NCI-H2227 treated with DMSO at 0.1 percent for 48 hours (cell line): ENCODE measurements at regions not wholly inside any gene's neighbourhood (a gene's known extent, or its start where the extent isn't known, plus 50 kb on each side); places are given as distances from the start of the nearest gene placed in this dataset.

Experiments
- DNase-seq: peaks from one replicate; lab custom pipeline; 2025; lab: John Stamatoyannopoulos, UW

DNA sequence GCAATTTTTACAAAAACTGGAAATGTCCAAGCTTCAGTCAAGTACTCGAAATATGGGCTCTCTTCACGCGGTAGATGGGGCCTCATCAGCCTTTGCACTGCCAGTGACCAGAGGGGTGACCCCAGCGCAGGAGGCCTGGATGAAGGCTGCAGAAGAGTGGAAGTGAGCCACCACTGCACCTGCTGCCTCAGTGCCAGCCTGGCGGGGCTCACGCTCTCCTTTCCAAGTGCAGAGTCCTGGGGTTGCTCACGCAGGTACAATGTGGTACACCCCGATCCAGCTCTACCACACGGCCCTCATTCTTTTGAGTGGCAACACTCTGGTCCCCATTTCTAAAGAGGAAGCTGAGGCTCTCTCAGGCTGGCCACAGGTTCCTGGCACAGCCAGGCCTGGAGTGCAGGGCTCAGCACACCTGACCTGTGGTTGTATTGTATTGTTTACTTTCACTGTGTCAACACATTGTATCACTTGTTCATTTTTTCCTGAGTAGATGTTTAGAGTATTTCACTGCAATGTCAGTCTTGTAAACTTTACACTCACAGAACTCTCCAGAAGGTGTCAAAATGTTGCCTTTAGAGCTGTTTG, 97.3 kb upstream of the SOX1 start:
- DNase-seq = no peak

DNA sequence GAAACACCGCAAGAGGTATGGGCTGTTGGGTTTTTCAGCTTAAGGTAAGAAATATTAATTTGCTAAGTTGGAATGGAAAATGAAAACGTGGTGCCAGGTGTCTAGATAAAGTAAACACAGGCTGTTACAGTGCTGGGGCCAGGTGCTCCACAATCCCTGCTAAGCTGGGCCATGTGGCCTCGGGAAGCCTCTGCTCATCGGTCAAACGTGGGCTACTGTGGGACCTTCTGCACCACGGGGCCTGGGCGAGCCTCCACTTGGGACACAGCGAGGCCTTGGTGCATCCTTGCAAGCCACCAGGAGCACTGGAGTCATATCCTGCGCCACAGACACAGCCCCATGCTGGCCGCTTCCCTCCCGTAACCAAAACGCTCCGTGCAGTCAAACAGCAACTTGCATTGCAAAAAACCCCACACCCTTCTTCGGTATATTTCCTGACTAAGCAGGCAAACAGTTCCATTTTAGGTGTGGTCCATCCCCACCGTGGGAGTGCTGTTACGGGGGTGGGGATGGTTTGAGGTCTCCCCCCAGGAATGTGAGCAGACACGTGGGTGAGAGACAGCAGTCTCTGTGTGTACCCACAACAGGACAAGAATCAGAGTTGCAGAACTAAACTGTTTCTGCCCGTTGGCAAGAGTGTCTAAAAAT, 96.3 kb upstream of the SOX1 start:
- DNase-seq = no peak

DNA sequence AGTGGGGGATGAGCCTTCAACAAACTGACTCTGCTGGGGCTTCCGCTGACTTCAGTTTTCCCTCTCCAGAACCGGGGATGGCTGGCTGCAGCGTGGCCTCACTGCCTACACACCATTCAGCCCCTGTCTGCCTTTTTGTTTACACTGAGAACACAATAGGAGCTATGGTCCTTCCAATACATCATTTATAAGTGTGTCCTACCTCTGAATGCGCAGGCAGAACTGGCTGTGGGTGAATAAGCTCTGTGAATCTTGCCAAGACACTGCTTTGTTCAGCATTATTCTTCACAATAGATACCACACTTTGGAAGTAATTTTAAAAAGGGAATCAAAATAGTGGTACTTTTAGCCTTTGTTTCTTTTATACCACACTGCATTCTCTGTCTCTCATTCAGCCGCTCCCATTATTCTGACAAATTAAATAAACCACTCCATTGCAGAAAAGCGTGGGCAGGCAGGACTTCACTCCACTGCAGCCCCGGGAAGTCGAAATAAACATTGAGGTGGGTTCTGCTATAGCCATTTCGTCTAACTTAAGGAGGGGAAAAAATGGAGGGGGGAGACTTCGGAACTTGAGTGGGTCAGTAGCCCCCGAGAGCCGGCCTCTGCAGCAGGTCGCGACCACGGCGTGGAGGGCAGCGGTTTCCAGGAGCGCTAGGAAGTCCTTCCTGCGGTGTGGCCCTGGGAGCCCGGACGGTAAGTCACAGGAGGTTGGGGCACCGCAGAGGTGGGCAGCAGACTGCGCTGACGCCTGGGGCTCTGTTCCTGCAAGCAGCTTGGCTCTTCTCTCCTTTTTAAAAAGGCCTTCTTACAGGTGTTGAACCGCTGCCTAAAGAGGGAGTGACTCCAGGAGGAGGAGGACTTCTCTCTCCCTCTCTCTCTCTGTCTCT, 94.8 kb upstream of the SOX1 start:
- DNase-seq = peak; percentile 22

DNA sequence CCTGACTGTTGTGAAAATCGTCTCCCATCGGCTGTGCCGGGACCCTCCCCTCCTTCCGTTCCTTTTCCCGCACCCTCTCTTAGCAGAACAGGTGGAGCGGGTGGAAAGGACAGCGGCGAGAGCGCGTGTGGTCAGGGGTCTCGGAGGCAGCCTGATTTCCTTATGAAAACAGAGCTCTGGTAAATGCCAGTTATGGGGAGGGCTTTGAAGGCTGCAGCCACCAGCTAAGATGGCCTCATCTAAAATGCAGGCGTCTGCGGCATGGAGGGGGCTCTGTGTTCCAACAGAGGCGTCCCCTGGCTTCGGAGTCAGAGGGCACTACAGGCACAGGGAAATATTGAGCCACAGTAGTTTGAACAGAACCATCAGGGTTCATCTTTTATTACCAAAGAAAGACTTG, 93.8 kb upstream of the SOX1 start:
- DNase-seq = peak; percentile 85

DNA sequence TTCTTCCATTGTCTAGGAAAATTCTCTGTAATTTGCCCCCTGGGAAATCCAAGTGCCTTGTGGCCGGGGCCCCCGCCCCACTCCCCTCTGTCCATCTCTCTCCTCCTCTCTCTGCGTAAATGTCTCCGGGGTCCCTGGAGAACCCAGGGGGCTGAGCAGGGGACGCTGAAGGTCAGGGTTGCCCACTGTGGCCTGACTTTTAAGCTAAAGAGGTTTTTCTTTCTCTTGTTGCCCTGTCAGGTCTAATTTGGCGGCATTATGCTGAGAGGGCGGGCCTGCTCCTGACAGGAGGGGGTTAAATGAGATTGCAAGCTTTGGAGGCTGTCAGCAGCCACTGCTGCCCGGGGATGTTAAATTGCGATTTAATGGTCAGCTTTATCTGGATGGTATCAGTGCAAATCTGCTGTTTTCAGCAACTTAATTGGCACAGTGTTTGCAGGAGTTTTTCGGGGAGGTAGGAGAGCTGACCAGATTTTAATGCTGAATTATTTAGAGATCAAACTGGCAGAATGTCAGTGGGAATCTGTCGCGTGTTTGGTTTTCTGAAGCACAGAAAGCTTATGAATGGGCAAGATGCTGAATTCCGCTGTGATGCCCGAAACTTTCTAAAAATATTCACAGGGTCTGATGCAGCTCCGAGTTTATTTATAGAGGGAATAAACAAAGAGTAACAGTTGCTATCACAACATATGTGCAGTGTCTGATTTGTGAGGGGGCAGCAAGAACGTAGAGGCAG, 93.2 kb upstream of the SOX1 start:
- DNase-seq = peak; percentile 85

DNA sequence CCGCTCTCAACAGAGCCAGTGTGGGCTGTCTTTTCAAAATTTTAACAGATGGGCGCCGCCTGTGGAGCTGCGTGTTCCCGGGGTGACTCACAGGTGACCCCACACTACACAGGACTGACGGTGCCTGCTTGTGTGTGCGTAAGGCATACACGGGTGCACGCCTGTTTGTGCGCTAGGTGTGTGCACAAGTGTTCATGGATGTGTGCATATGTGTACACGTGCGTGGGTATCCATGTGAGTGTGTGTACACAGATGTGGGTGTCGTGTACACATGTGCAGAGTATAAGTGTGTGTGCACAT, 92.7 kb upstream of the SOX1 start:
- DNase-seq = no peak

DNA sequence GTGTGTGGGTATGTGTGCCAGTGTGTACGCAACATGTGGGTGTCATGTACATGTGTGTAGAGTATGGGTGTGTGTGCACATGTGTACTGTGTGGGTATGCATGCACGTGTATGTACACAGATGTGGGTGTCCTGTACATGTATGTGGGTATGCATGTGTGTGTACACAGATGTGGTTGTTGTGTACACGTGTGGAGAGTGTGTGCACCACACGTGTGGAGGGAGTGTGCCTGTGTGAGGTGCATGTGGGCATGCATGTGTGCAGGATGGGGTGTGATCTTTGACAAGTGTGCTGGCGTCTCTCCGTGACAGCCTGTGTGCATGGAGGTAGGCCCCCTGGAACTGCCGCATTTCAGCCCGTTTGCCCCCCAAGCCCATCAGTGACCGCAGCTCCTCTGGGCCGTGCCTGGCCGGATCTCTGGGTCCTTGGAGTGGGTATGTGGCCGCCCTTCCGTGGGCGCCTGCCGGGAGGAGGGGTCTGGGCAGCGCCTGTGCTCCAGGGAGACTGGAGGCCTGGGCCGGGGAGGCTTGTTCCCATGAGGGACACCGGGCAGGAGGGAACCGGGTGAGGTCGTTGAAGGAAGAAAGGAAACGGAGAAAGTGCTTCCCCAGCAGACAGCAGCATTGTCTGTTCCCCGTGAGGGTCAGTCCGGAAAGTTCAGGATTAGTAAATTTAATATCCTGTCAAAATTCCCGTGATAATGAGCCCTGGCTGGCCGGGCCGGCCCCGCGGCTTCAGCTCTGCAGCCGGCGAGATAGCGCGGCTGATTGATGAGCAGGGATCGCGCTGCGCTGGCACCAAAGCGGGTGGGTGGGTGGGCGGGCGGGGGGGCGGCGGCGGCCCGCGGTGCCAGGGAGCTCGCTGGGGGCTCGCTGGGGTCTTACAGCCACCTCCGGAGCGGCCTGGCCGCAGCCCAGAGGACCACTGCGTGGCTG, 91.1 kb upstream of the SOX1 start:
- DNase-seq = no peak

DNA sequence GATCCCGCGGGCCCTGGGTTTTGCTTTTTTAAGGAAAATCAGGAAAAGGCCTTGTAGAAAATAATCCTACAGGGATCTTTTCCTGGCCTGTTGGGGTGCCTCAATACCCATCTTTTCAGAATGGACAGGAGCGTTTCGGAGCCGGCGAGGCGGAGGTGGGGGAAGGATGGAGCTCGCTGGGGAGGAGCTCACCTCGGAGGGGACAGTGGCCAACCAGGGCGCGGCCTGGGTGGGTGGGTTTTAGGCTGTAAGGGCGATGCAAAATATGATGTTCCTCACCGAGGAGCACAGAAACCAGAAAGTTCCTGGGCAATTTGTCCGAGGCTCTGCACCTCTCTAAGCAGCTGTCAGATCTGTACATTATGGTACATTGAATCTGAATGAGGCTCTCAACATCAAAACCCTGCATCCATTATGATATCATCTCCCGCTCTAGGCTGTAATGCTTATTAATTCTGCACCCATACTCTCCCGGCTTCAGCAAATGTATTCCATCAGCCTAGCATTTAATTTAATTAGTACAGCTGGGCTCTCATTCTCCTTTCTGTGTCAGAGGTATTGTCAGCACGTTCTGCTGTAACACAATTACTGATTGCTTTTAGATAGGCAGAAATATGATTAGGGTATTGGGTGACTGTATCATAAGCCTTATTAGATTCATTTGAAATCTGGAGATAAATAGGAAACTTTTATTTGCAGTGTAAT, 90.3 kb upstream of the SOX1 start:
- DNase-seq = no peak

DNA sequence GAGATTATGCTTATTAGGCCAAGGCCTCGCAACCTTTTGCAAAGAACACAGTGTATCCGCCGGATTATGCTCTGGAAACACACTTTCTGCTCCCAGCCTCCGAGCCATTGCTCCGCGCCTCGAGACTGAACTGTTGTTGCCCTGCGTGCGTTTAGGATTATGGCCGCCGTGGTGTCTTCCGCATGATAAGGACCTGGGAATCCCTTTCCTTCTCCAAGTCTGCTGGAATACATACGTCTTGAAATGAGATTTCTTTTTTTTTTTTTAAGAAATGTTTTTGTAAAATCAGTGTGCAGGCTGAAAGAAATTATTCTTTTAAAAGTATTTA, 89.8 kb upstream of the SOX1 start:
- DNase-seq = no peak

DNA sequence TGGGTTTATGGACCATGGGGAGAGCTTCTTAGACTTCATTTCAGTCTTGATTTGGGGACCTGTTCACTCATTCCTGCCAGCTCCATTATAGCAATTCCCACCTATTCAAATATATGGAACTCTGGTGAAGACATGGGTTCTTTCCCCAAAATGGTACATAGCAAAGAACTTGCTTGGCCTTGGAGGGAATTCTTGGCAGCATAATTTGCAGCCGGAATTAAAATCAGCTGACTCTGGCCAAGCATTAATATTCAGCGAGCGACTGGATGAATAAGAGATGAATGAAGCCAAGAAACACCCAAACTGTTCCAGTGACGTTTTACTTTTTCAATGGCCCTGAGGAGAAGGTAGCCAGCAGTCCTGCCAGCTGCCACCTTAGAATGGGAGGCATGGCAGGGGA, 88.4 kb upstream of the SOX1 start:
- no peak for DNase-seq

DNA sequence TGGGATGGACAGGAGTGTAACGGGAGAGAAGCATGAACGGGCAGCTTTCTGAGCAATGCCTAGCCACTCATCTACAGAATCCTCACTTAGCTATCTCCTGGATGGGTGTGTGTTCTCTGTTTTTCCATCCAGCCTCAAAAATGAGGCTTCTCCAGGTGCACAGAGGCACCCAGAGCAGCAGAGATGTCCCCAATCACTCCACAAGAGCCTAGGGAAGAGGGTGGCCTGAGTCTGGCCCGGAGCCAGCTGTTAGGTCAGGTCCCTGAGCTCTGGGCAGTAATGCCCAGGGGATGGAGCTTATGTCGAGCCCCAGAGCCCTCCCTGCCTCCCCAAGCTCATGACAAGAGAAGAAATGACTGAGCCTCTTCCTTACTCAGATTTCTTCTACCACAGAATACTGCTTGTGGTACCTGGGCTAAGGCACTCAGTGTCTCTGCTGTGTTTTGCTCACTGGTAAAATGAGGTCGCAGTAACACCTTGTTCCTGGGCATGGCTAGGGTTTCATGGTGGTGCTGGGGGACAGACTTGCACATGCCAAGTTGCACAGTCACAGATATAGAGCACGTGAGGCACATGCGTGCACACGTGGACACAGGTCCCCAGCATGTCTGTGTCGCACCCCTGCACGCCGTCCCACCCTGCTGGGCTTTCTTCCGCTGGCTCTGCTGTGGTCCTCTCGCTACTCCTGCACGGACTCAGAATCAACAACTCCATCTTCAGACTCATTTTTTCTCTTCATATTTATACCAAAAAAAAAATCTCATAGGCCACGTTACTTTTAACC, 86.6 kb upstream of the SOX1 start:
- no peak for DNase-seq

DNA sequence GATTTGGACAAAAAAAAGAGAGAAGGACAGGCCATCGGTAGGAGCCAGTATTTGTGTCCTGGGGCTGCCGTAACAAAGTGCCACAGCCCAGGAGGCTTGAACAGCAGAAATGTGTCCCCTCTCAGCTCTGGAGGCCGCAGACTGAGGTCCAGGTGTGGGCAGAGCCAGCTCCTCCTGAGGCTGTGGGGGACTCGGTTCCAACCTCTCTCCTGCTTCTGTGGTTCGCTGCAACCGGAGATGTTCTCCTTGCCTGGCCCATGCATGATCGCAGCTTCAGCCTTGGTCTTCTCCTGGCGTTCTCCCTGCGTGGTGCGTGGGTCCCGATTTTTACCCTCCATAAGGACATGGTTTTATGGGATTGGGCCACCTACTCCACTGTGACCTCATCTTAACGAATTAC, 85.9 kb upstream of the SOX1 start:
- no peak for DNase-seq

DNA sequence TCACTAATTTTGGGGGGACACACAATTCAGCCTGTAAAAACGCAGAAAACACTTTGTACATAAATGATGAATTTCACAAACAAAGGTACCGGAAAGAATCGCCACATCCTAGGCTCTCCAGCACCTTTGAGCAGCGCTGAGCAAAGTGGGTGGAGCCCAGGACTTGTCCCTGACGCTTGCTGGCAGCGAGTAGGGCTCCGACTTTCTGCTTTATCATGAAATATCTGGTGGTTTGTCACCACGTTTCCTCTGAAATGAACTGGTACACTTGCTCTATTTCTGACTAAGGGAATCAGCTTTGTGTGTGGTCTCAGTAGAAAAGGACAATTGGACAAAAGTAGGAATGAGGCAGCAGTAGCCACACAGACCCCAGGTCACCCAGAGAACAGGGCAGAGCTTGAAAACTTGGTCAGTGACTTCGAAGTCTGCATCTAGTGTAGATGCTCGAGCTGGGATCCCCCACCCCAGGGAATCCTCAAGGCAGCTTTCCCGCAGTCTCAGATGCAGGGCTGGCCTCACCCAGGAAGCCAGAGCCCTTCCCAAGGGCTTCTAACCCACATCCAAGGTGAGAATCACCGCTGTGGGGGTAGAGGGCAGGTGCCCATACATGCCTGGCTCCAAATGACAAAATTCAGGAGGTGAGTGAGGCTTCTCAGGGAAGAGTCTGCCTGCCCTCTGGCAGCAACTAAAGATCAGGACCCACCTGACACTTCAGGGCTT, 85.3 kb upstream of the SOX1 start:
- DNase-seq = no peak

DNA sequence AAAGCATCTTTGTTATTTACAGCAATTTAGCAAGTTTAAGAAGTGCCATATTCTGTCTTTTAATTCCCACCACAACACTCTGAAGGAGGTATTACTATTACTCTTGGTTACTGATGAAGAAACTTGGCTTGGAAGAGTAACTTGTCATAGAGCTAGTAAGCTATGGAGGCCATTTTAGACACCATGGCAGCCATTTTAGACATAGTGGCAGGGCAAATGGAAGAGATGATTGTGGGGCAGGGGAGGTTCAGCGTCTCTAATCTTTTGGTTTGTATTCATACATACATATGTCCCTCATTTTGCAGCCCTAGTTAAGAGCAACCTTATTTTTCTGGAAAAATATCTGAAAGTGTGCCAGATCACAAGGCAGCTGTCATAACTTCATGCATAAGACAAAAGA, 82.6 kb upstream of the SOX1 start:
- no peak for DNase-seq

DNA sequence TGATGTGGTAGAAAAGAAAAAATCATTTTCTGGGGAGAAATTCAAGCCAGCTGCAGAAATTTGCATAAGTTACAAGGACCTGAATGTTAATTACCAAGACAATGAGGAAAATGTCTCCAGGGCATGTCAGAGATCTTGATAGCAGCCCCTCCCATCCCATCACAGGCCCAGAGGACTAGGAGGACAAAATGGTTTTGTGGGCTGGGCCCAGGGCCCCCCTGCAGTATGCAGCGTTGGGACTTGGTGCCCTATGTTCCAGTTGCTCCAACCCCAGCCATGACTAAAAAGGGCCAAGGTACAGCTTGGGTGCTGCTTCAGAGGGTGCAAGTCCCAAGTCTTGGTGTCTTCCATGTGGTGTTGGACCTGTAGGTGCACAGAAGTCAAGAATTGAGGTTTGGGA, 76.6 kb upstream of the SOX1 start:
- no peak for DNase-seq

DNA sequence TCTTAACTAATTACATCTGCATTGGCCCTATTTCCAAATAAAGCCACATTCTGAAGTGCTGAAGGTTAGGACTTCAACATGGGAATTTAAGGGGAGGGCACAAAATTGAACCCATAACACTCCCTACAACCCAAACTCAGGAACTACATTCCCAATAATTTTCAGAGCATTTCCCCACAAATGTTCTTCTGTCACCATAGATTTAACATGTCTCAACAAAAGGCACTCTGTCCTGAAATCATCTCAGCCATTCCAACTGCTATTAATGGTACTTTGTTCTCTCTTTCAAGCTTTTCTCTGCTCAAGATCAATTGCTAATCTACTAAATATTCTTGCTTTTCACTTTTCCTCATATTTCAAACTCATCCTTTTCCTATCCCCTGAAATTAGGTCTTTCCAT, 74.0 kb upstream of the SOX1 start:
- DNase-seq = no peak

DNA sequence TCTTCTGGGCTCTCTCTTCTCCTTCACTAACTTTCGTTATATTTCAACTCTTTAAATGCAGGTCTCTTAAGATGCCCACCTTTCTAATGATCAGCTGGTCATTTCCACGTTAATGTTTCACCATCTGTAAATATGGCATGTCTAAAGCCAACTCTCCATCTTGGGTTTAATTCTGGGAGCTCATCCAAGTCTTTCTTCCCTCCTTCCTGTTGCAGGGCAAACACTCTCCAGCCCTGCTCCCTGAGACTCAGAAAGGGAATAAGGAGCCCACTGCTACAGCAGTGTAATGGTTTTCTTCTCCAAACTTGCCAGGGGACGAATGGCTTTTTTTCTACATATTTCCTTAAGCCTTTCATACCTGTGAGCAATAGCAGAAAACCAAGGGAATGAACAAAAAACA, 73.3 kb upstream of the SOX1 start:
- DNase-seq = no peak

DNA sequence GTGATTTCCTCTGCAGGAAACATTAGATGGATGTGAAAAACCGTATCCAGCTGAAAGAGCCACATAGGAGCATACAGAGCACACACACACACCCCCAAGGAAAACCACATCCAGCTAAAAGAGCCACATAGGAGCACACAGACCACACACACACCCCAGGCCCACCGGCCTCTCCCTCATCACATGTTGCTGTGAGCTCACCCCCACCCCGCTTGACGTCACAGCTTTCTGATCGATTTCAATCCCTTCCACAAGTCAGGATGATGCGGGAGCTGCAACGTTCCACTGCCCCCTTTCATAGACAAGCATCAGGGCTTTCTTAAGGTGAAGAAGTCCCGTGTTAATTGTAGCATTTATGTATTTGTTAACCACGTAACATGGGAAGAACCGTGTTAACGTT, 72.4 kb upstream of the SOX1 start:
- DNase-seq = no peak

DNA sequence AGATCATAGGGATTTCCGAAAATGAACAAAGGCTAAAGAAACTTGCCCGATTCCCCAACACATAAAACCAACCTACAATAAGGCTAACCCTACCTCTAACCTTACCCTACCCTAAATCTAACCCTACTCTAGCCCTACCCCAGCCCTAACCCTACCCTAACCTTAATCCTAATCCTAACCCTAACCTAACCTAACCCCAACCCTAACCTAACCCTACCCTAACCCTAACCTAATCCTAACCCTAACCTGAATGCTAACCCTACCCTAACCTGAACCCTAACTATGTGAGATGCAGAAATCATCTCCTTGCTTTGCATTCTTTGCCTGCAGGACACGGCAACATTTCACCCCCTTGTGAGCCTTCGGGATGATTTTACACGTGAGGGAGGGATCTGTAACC, 67.6 kb upstream of the SOX1 start:
- DNase-seq = no peak

DNA sequence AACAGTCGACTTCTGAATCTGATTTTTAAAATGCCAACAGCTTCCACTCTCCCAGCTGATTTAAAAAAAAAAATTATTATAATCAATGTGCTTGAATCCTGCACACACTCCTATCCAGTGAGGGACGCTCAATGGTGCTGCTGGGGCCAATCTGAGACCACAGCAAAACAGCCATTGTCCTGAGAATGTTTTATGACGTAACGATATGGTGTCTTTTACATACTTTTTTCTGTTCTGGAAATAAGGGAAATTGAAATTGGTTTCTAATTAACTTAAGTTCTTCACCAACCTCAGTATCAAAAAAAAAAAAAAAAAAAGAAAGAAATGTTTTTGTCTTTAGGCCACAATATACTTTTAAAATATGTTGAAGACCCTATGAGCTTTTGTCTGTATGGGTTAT, 66.1 kb upstream of the SOX1 start:
- no peak for DNase-seq
